K562 (cell line): ENCODE measurements at regions not wholly inside any gene's neighbourhood (a gene's known extent, or its start where the extent isn't known, plus 50 kb on each side); places are given as distances from the start of the nearest gene placed in this dataset.

Source experiments
- ATAC-seq: fragments of 200-7000 bp; cut with Tn5 transposase; 3 replicates; pipeline ENCODE4 v1.9.1; 2020; ENCODE audit warnings: moderate library complexity
- BruUV-seq: library from RNA; stranded (reverse); fragments of 400-500 nt; replicated peaks from 2 replicates; lab custom pipeline; 2021; lab: Mats Ljungman, UMichigan
- CTCF ChIA-PET: fragments of 300-600 bp; formaldehyde crosslinking; extraction: SDS; loops from one replicate; lab custom pipeline; 2021; ENCODE audit warnings: low intra/inter-chr PET ratio; lab: Yijun Ruan, JAX
- POLR2A ChIA-PET: fragments of 300-600, 350-650 bp; sonication (Branson Sonifier 250); formaldehyde crosslinking; extraction: SDS; loops from one replicate; lab custom pipeline; 2021; ENCODE audit warnings: antibody characterized with exemption, inconsistent platforms; lab: Yijun Ruan, JAX
- DNase-seq, 4 experiments: peaks; one replicate each; pipeline versions ENCODE4 v3.0.0 to v3.0.0-alpha.2; 2011 to 2018; ENCODE audit warnings: low spot score in 3 of 4, mixed read lengths in 3 of 4; ENCODE audit errors: extremely low read depth in 1 of 4
- FAIRE-seq: peaks from 2 replicates; lab custom pipeline; 2011; peaks lifted over from hg19 to GRCh38; lab: Jason Lieb, UNC
- H2AFZ ChIP-seq: 2 replicates; pipeline ENCODE4 v1.6.0; 2011; ENCODE audit warnings: low read depth, low read length, control low read depth, inconsistent platforms
- H3K27ac ChIP-seq: fragments of 200-600 bp; 3 replicates; pipeline ENCODE4 v1.8.0; 2011; ENCODE audit warnings: low read depth, mild to moderate bottlenecking, control low read depth, inconsistent platforms, low read length, moderate library complexity, mixed read lengths; ENCODE audit errors: extremely low read depth
- H3K27me3 ChIP-seq, 2 experiments: fragments of 300-600 bp in 1 of 2; 2 replicates in 1 of 2; 3 replicates in 1 of 2; pipeline versions ENCODE4 v1.6.0 to v1.8.0; 2011; ENCODE audit warnings: inconsistent platforms in 2 of 2, low read length in 2 of 2, mild to moderate bottlenecking in 1 of 2, mixed read lengths in 1 of 2, moderate library complexity in 1 of 2; ENCODE audit not compliant: control insufficient read depth in 2 of 2, insufficient read depth in 2 of 2
- H3K36me3 ChIP-seq: fragments of 300-600 bp; 3 replicates; pipeline ENCODE4 v1.8.0; 2011; ENCODE audit warnings: mild to moderate bottlenecking, low read length, inconsistent platforms; ENCODE audit not compliant: control insufficient read depth, insufficient read depth
- H3K4me1 ChIP-seq, 2 experiments: fragments of 200-600 bp in 1 of 2; replicated peaks in 1 of 2; 2 replicates in 1 of 2; 3 replicates in 1 of 2; pipeline versions ENCODE4 v1.5.1 to v1.8.0; 2011; ENCODE audit warnings: inconsistent platforms in 2 of 2, low read length in 2 of 2, mild to moderate bottlenecking in 1 of 2, mixed read lengths in 1 of 2, moderate library complexity in 1 of 2; ENCODE audit not compliant: control insufficient read depth in 2 of 2, insufficient read depth in 2 of 2
- H3K4me2 ChIP-seq: 2 replicates; pipeline ENCODE4 v1.6.1; 2011; ENCODE audit warnings: low read length, control low read depth, inconsistent platforms, mixed read lengths; ENCODE audit not compliant: insufficient read depth
- H3K4me3 ChIP-seq: fragments of 200-600 bp; sonication (generic), shearing (Covaris generic); 2 replicates; pipeline ENCODE4 v1.5.1; 2016; ENCODE audit warnings: control low read depth, inconsistent platforms
- H3K79me2 ChIP-seq: fragments of 200-600 bp; 3 replicates; pipeline ENCODE4 v1.8.0; 2011; ENCODE audit warnings: low read length, inconsistent platforms; ENCODE audit not compliant: control insufficient read depth, insufficient read depth
- H3K9ac ChIP-seq, 2 experiments: 2 replicates each; pipeline versions ENCODE4 v1.6.0 to v1.6.1; 2011; ENCODE audit warnings: low read depth in 2 of 2, low read length in 2 of 2, control low read depth in 1 of 2, inconsistent platforms in 1 of 2, mild to moderate bottlenecking in 1 of 2, mixed read lengths in 1 of 2; ENCODE audit not compliant: insufficient read depth in 1 of 2
- H3K9me1 ChIP-seq: one replicate; pipeline ENCODE4 v1.6.0; 2011; ENCODE audit warnings: inconsistent platforms, mild to moderate bottlenecking, low read length, moderate library complexity; ENCODE audit not compliant: control insufficient read depth, insufficient read depth
- H3K9me3 ChIP-seq: replicated peaks from 2 replicates; pipeline ENCODE4 v1.5.1; 2011; ENCODE audit warnings: low read depth, low read length, inconsistent platforms; ENCODE audit not compliant: control insufficient read depth, insufficient read depth
- H4K20me1 ChIP-seq: replicated peaks from 2 replicates; pipeline ENCODE4 v1.6.1; 2011; ENCODE audit warnings: low read length, inconsistent platforms, mixed read lengths; ENCODE audit not compliant: control insufficient read depth, insufficient read depth
- EP300 ChIP-seq: IDR thresholded peaks from 2 replicates; pipeline ENCODE4 v1.6.1; 2012; ENCODE audit warnings: low read length, improper control_type of control experiment
- ERF ChIP-seq: fragments of 450-650 bp; formaldehyde crosslinking; IDR thresholded peaks from 2 replicates; pipeline ENCODE4 v1.4.0; 2020; ENCODE audit warnings: mild to moderate bottlenecking, mixed read lengths
- GATAD2A ChIP-seq: fragments of 450-650 bp; IDR thresholded peaks from 2 replicates; pipeline ENCODE4 v1.6.1; 2017
- HDGF ChIP-seq: fragments of 450-650 bp; IDR thresholded peaks from 2 replicates; pipeline ENCODE4 v1.6.1; 2016
- KDM2B ChIP-seq: fragments of 250-450 bp; sonication (Bioruptor Pico); IDR thresholded peaks from 2 replicates; pipeline ENCODE4 v1.8.0; 2021; ENCODE audit warnings: mild to moderate bottlenecking, moderate library complexity
- LCOR ChIP-seq: sonication (generic); formaldehyde crosslinking; IDR thresholded peaks from 2 replicates; pipeline ENCODE4 v1.8.0; 2022; ENCODE audit warnings: mild to moderate bottlenecking, missing genetic modification reagents
- MEF2A ChIP-seq: IDR thresholded peaks from 2 replicates; pipeline ENCODE4 v1.6.1; 2011; ENCODE audit warnings: low read depth, mild to moderate bottlenecking, low read length, moderate library complexity; ENCODE audit not compliant: control insufficient read depth
- NR0B1 ChIP-seq: fragments of 450-650 bp; IDR thresholded peaks from one replicate; pipeline ENCODE4 v1.6.1; 2018; ENCODE audit warnings: mild to moderate bottlenecking, moderate library complexity; ENCODE audit not compliant: partially characterized antibody
- NR4A1 ChIP-seq, 2 experiments: fragments of 250-450 bp in 1 of 2; fragments of 450-650 bp in 1 of 2; sonication (Bioruptor Pico) in 1 of 2; IDR thresholded peaks; 2 replicates each; pipeline versions ENCODE4 v1.4.0 to v1.6.1; 2016 to 2020; ENCODE audit warnings: mild to moderate bottlenecking in 2 of 2, missing compliant biosample characterization in 1 of 2, missing genetic modification characterization in 1 of 2, moderate library complexity in 1 of 2
- PHB ChIP-seq: fragments of 250-450 bp; sonication (Bioruptor Pico); IDR thresholded peaks from 2 replicates; pipeline ENCODE4 v1.5.0; 2021
- RBM17 ChIP-seq: fragments of 200-400 bp; formaldehyde crosslinking; IDR thresholded peaks from 2 replicates; pipeline ENCODE4 v1.6.1; 2017; ENCODE audit warnings: low read depth, mild to moderate bottlenecking, low read length, borderline replicate concordance
- SMAD4 ChIP-seq: fragments of 250-450 bp; sonication (Bioruptor Pico); conservative IDR thresholded peaks from 2 replicates; pipeline ENCODE4 v1.8.0; 2021; ENCODE audit warnings: inconsistent platforms, mild to moderate bottlenecking, moderate library complexity
- TRIM24 ChIP-seq, 2 experiments: fragments of 450-650 bp; IDR thresholded peaks; 2 replicates each; pipeline ENCODE4 v1.6.1; 2016
- WGBS: fragments of 100-300 bp; shearing (Covaris generic); methylation state at CpG from one replicate; pipeline ENCODE4 v1.1.6; 2016; ENCODE audit warnings: low coverage, mixed read lengths; ENCODE audit not compliant: insufficient coverage; ENCODE audit errors: missing lambda C conversion rate; 5-methylcytosine and 5-hydroxymethylcytosine counted together
- in situ Hi-C: fragments of 300-500 bp; cut with MboI; formaldehyde crosslinking; loops from 4 replicates; pipeline ENCODE4 v1.15.0; 2018; ENCODE audit warnings: inconsistent platforms, mixed read lengths
- intact Hi-C: fragments of 100-400 bp; cut with micrococcal nuclease; formaldehyde crosslinking; loops from 2 replicates; pipeline ENCODE4 v1.14.2; 2022
- TF ChIP-seq, protein P1 (sequence below): fragments of 250-450 bp; sonication (Bioruptor Pico); IDR thresholded peaks from 2 replicates; pipeline ENCODE4 v1.5.0; 2021; ENCODE audit warnings: mild to moderate bottlenecking, borderline replicate concordance

DNA sequence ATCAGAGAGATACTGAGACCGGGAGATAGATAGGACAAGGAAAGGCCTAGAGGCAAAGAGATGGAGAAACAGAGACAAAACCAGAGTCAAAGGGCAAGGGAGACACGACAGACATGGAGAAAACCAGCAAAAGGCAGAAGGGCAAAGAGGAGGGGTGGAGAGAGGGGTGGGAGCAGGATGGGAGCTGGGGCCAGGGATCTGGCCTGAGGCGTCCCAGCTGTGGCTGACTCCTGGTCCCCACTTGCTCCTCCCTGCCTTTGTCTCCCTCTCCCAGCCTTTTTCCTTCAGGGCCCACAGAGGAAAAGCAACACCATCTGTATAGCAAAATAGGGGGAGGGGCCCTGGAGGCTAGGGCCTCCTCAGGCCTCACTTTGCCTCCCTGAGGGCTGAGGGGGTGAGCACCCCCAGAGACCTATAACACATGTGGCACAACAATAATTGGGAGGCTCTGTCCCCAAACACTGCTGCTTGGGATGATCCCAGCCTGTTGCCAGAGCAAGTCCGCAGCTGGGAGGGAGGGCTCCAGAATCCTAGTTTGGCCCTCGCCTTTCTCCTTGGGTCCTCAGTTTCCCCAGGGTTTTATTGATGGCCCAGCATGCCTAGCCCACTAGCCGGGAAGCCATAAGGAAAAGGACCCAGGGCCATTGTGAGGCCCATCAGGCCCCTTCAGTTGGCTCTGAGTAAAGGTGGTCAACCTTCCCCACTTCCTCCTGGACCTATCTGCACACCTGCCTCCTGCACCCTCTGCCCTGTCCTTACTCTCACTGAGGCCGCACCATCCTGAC lies 96.8 kb downstream of the PJA1 start:
- no peak overlapping the region for H3K27ac ChIP-seq
- POLR2A ChIA-PET: no interaction called here
- intact Hi-C loops (no loop called here), in situ Hi-C loops (loop anchor here (10.0 kb wide), 1 partner anchor 244 kb away; the partner anchor contains the start of gene EFNB1)
- TF ChIP-seq RBM17 (no peak), ERF (no peak), KDM2B (CRISPR knock-in tag) (no peak), SMAD4 (no peak), NR4A1 (CRISPR knock-in tag; IDR thresholded peaks at IDR 0.05) (no peak), NR4A1 (tag; IDR thresholded peaks at IDR 0.05) (no peak), TRIM24 (IDR thresholded peaks at IDR 0.05) (no peak), HDGF (no peak), EP300 (no peak), NR0B1 (no peak), GATAD2A (no peak), LCOR (CRISPR knock-in tag) (no peak), MEF2A (no peak), PHB (no peak)
- TF ChIP-seq, protein P1, sequence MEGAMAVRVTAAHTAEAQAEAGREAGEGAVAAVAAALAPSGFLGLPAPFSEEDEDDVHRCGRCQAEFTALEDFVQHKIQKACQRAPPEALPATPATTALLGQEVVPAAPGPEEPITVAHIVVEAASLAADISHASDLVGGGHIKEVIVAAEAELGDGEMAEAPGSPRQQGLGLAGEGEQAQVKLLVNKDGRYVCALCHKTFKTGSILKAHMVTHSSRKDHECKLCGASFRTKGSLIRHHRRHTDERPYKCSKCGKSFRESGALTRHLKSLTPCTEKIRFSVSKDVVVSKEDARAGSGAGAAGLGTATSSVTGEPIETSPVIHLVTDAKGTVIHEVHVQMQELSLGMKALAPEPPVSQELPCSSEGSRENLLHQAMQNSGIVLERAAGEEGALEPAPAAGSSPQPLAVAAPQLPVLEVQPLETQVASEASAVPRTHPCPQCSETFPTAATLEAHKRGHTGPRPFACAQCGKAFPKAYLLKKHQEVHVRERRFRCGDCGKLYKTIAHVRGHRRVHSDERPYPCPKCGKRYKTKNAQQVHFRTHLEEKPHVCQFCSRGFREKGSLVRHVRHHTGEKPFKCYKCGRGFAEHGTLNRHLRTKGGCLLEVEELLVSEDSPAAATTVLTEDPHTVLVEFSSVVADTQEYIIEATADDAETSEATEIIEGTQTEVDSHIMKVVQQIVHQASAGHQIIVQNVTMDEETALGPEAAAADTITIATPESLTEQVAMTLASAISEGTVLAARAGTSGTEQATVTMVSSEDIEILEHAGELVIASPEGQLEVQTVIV (CRISPR knock-in tag): no peak
- no TSS peak for BruUV-seq
- H3K4me3 ChIP-seq: no peak overlapping the region
- no peaks in the 10 kb centered on the region for H3K36me3 ChIP-seq
- ATAC-seq (no peak), DNase-seq (no peak), FAIRE-seq (no peak)
- 9% methylated on average over 5 of the region's 7 CpGs for WGBS
- CTCF ChIA-PET: no interaction called here
- 0 out of 2 replicates have a peak, but pooled peaks cover 4% of the 10 kb centered on the region for H4K20me1 ChIP-seq
- no peak overlapping the region for H3K4me2 ChIP-seq
- no peaks in the 10 kb centered on the region for H3K9me1 ChIP-seq
- H2AFZ ChIP-seq: no peak overlapping the region
- no peaks in the 10 kb centered on the region for H3K79me2 ChIP-seq
- H3K4me1 ChIP-seq: no peaks in the 10 kb centered on the region
- 0 out of 5 replicates have a peak, but pooled peaks cover 0 to 4% of the 10 kb centered on the region in 2 experiments for H3K27me3 ChIP-seq
- no peaks in the 10 kb centered on the region for H3K9me3 ChIP-seq
- no peak overlapping the region for H3K9ac ChIP-seq
